ENCODE measurements at regions not wholly inside any gene's neighbourhood (a gene's known extent, or its start where the extent isn't known, plus 50 kb on each side); places are given as distances from the start of the nearest gene placed in this dataset.

GRCh38 chr12:79987731-79988130 is 52.8 kb upstream of the PPP1R12A start:
- H3K9me3 Mint-ChIP-seq, result no peaks in the 10 kb centered on the region; a peak in 1 of 5 replicates
- no peak overlapping the region for H2AK5ac ChIP-seq (ENCODE audit: insufficient read length, low read length)
- no peak overlapping the region for H3K4me2 ChIP-seq (ENCODE audit: insufficient read depth, insufficient read length, low read length)
- H3K79me1 ChIP-seq (ENCODE audit: insufficient read depth, low read depth, low read length, poor library complexity, severe bottlenecking), result no peaks in the 10 kb centered on the region
- no peaks in the 10 kb centered on the region for H3K27me3 ChIP-seq (ENCODE audit: insufficient read depth, low read length)
- H4K20me1 ChIP-seq (ENCODE audit: control insufficient read depth, insufficient read depth, insufficient read length), result no peaks in the 10 kb centered on the region
- no peak overlapping the region for H3K9ac ChIP-seq (ENCODE audit: extremely low read depth, insufficient read length, low read length)
- no peaks in the 10 kb centered on the region for H3K79me2 ChIP-seq (ENCODE audit: insufficient read depth, low read length)
- H2BK20ac ChIP-seq (ENCODE audit: low read depth, low read length, poor library complexity, severe bottlenecking), result no peak overlapping the region
- WGBS (ENCODE audit: extremely low coverage, insufficient read length, low lambda C conversion rate), result no CpG with 5 or more reads among the region's 2 CpGs
- no peak overlapping the region for H3K27ac ChIP-seq (ENCODE audit: insufficient read length, low read depth, low read length)
- H3K4me1 ChIP-seq (ENCODE audit: insufficient read depth, low read length), result no peaks in the 10 kb centered on the region; the same call in 1 of the 2 replicates
- H2BK15ac ChIP-seq (ENCODE audit: low read depth, low read length), result no peak overlapping the region
- no peak overlapping the region for H2BK120ac ChIP-seq (ENCODE audit: low read depth, low read length, poor library complexity, severe bottlenecking)
- H3K14ac ChIP-seq (ENCODE audit: insufficient read depth, low read length), result no peak overlapping the region
- no peak overlapping the region for H2BK12ac ChIP-seq (ENCODE audit: insufficient read length, low read depth, low read length)
- H3K4ac ChIP-seq (ENCODE audit: low read depth, low read length), result no peak overlapping the region
- H4K8ac ChIP-seq (replicated peaks; ENCODE audit: insufficient read length, low read depth, low read length), result no peak overlapping the region
- no peak overlapping the region for H3K4me3 Mint-ChIP-seq
- H4K91ac ChIP-seq (ENCODE audit: insufficient read length, low read depth, low read length), result no peak overlapping the region
- H3T11ph ChIP-seq (ENCODE audit: low read length), result no peak overlapping the region
- no peak overlapping the region for H3K56ac ChIP-seq (ENCODE audit: insufficient read length, low read depth, low read length)
- no peak for TF ChIP-seq CTCF (conservative IDR thresholded peaks at IDR 0.05)
- DNase-seq, result no peak
- no peak overlapping the region for H2BK5ac ChIP-seq (ENCODE audit: insufficient read length, low read length)
- H3K36me3 Mint-ChIP-seq (ENCODE audit: insufficient read depth in 1 of 3, low read depth in 3 of 3), result no peaks in the 10 kb centered on the region
- H3K18ac ChIP-seq (ENCODE audit: insufficient read length, low read depth, low read length), result no peak overlapping the region
- peaks cover 1% of the 10 kb centered on the region; the same call in 1 of the 2 replicates for H3K27me3 Mint-ChIP-seq (ENCODE audit: low read depth)
- H3K23me2 ChIP-seq (ENCODE audit: insufficient read length, low read depth, low read length, poor library complexity, severe bottlenecking), result no peaks in the 10 kb centered on the region
- no peaks in the 10 kb centered on the region for H3K9me3 ChIP-seq (ENCODE audit: control insufficient read depth, low read depth, low read length)
- no peak overlapping the region for H4K5ac ChIP-seq (ENCODE audit: insufficient read length, low read depth, low read length)
- no peaks in the 10 kb centered on the region for H3K4me1 Mint-ChIP-seq
- H2AFZ ChIP-seq (ENCODE audit: low read length), result no peak overlapping the region
- H3K23ac ChIP-seq (ENCODE audit: insufficient read length, low read depth, low read length), result no peak overlapping the region
- H3K27ac Mint-ChIP-seq, result no peak overlapping the region
